H1 (cell line): ENCODE measurements at regions not wholly inside any gene's neighbourhood (a gene's known extent, or its start where the extent isn't known, plus 50 kb on each side); places are given as distances from the start of the nearest gene placed in this dataset.

Experiments used
- CTCF ChIA-PET: fragments of 300-600 bp; sonication (Branson Sonifier 250); formaldehyde crosslinking; loops from one replicate; lab custom pipeline; 2021; ENCODE audit not compliant: partially characterized antibody; lab: Charles Lee
- POLR2A ChIA-PET: fragments of 300-600 bp; sonication (Branson Sonifier 250); formaldehyde crosslinking; loops from one replicate; lab custom pipeline; 2021; ENCODE audit warnings: inconsistent platforms; ENCODE audit not compliant: partially characterized antibody; lab: Charles Lee
- DNase-seq, 2 experiments: peaks; one replicate each; pipeline versions ENCODE4 v3.0.0 to v3.0.0-alpha.2; 2010 to 2022; ENCODE audit warnings: low spot score in 2 of 2, low read depth in 1 of 2, mixed read lengths in 1 of 2
- FAIRE-seq: peaks from 2 replicates; lab custom pipeline; 2011; peaks lifted over from hg19 to GRCh38; lab: Jason Lieb, UNC
- H2AFZ ChIP-seq: 2 replicates; pipeline ENCODE4 v1.8.1; 2012; ENCODE audit warnings: low read length, inconsistent platforms
- H2AK5ac ChIP-seq: 2 replicates; pipeline ENCODE4 v1.6.1; 2013; ENCODE audit warnings: low read depth, low read length
- H2BK120ac ChIP-seq: replicated peaks from 2 replicates; pipeline ENCODE3; 2013; ENCODE audit warnings: low read depth, low read length, inconsistent platforms
- H2BK12ac ChIP-seq: 2 replicates; pipeline ENCODE4 v1.6.1; 2013; ENCODE audit warnings: low read depth, low read length
- H2BK15ac ChIP-seq: 2 replicates; pipeline ENCODE4 v1.6.1; 2013; ENCODE audit warnings: low read length
- H2BK20ac ChIP-seq: 2 replicates; pipeline ENCODE4 v1.6.1; 2013; ENCODE audit warnings: low read length
- H2BK5ac ChIP-seq: 2 replicates; pipeline ENCODE4 v1.6.1; 2013; ENCODE audit warnings: low read depth, low read length
- H3K14ac ChIP-seq: 2 replicates; pipeline ENCODE4 v1.6.1; 2013; ENCODE audit warnings: inconsistent platforms; ENCODE audit not compliant: insufficient read length
- H3K18ac ChIP-seq: 2 replicates; pipeline ENCODE4 v1.6.1; 2013; ENCODE audit warnings: low read length; ENCODE audit errors: extremely low read depth
- H3K23ac ChIP-seq: 2 replicates; pipeline ENCODE4 v1.6.1; 2013; ENCODE audit warnings: inconsistent platforms; ENCODE audit not compliant: insufficient read length
- H3K23me2 ChIP-seq: 2 replicates; pipeline ENCODE4 v1.6.1; 2013; ENCODE audit warnings: low read depth, low read length
- H3K27ac ChIP-seq: 2 replicates; pipeline ENCODE4 v1.6.1; 2011; ENCODE audit warnings: low read depth, low read length, inconsistent platforms
- H3K27me3 ChIP-seq, 4 experiments: replicated peaks in 1 of 4; 1 replicate in 1 of 4; 2 replicates in 3 of 4; pipeline versions ENCODE4 v1.6.1 to v1.8.1; 2011 to 2013; ENCODE audit warnings: low read length in 3 of 4, mild to moderate bottlenecking in 3 of 4, inconsistent platforms in 2 of 4, mixed read lengths in 2 of 4, moderate library complexity in 1 of 4; ENCODE audit not compliant: control insufficient read depth in 3 of 4, insufficient read depth in 3 of 4; ENCODE audit errors: extremely low read depth in 1 of 4
- H3K36me3 ChIP-seq, 4 experiments: 2 replicates each; pipeline versions ENCODE4 v1.6.1 to v1.8.1; 2011 to 2013; ENCODE audit warnings: mild to moderate bottlenecking in 4 of 4, low read length in 3 of 4, moderate library complexity in 2 of 4, control low read depth in 1 of 4, inconsistent platforms in 1 of 4; ENCODE audit not compliant: insufficient read depth in 4 of 4, control insufficient read depth in 2 of 4
- H3K4ac ChIP-seq: replicated peaks from 2 replicates; pipeline ENCODE3; 2013; ENCODE audit warnings: low read length, low read depth, mixed read lengths, inconsistent platforms; ENCODE audit not compliant: insufficient read length
- H3K4me1 ChIP-seq, 4 experiments: replicated peaks in 1 of 4; 1 replicate in 1 of 4; 2 replicates in 3 of 4; pipeline versions ENCODE4 v1.6.1 to v1.8.1; 2011 to 2013; ENCODE audit warnings: low read length in 3 of 4, inconsistent platforms in 2 of 4, mixed read lengths in 1 of 4; ENCODE audit not compliant: insufficient read depth in 4 of 4, control insufficient read depth in 3 of 4
- H3K4me2 ChIP-seq, 2 experiments: 2 replicates each; pipeline versions ENCODE4 v1.6.1 to v1.8.1; 2011 to 2013; ENCODE audit warnings: low read depth in 2 of 2, low read length in 2 of 2, control low read depth in 1 of 2, inconsistent platforms in 1 of 2, mild to moderate bottlenecking in 1 of 2; ENCODE audit not compliant: insufficient read depth in 1 of 2
- H3K4me3 ChIP-seq, 4 experiments: fragments of 200-600, 300-600 bp in 1 of 4; sonication (generic), shearing (Covaris generic), sonication (Bioruptor Twin) in 1 of 4; 2 replicates each; pipeline versions ENCODE4 v1.5.1 to v1.8.1; 2011 to 2016; ENCODE audit warnings: low read length in 4 of 4, low read depth in 3 of 4, control low read depth in 2 of 4, inconsistent platforms in 2 of 4, mild to moderate bottlenecking in 2 of 4, mixed read lengths in 1 of 4, moderate library complexity in 1 of 4; ENCODE audit not compliant: insufficient read depth in 2 of 4; ENCODE audit errors: extremely low read depth in 1 of 4
- H3K56ac ChIP-seq: replicated peaks from 2 replicates; pipeline ENCODE3; 2013; ENCODE audit warnings: low read depth, mild to moderate bottlenecking, mixed read lengths, low read length, inconsistent platforms; ENCODE audit not compliant: insufficient read length
- H3K79me1 ChIP-seq: 2 replicates; pipeline ENCODE4 v1.6.1; 2013; ENCODE audit warnings: low read depth, low read length, control low read depth
- H3K79me2 ChIP-seq, 2 experiments: 2 replicates each; pipeline versions ENCODE4 v1.6.1 to v1.8.1; 2012 to 2013; ENCODE audit warnings: low read length in 2 of 2, mild to moderate bottlenecking in 2 of 2, inconsistent platforms in 1 of 2; ENCODE audit not compliant: insufficient read depth in 2 of 2, control insufficient read depth in 1 of 2
- H3K9ac ChIP-seq, 4 experiments: replicated peaks in 1 of 4; 1 replicate in 1 of 4; 2 replicates in 3 of 4; pipeline versions ENCODE4 v1.6.1 to v1.8.1; 2011 to 2013; ENCODE audit warnings: low read depth in 3 of 4, low read length in 3 of 4, control low read depth in 2 of 4, mild to moderate bottlenecking in 2 of 4, moderate library complexity in 2 of 4, inconsistent platforms in 1 of 4; ENCODE audit errors: extremely low read depth in 1 of 4
- H3K9me3 ChIP-seq, 2 experiments: 2 replicates each; pipeline versions ENCODE4 v1.6.1 to v1.8.1; 2012 to 2013; ENCODE audit warnings: mild to moderate bottlenecking in 2 of 2, moderate library complexity in 2 of 2, control low read depth in 1 of 2, inconsistent platforms in 1 of 2, low read depth in 1 of 2, low read length in 1 of 2, mixed read lengths in 1 of 2; ENCODE audit not compliant: insufficient read depth in 2 of 2
- H4K20me1 ChIP-seq, 2 experiments: replicated peaks in 1 of 2; 2 replicates each; pipeline versions ENCODE3 to v1.8.1; 2011 to 2013; ENCODE audit warnings: inconsistent platforms in 2 of 2, low read length in 2 of 2, mild to moderate bottlenecking in 1 of 2; ENCODE audit not compliant: insufficient read depth in 2 of 2, control insufficient read depth in 1 of 2
- H4K5ac ChIP-seq: 2 replicates; pipeline ENCODE4 v1.6.1; 2013; ENCODE audit warnings: low read length, low read depth, mixed read lengths, inconsistent platforms; ENCODE audit not compliant: insufficient read length
- H4K8ac ChIP-seq: 2 replicates; pipeline ENCODE4 v1.8.0; 2013; ENCODE audit warnings: mild to moderate bottlenecking, moderate library complexity, low read length, inconsistent platforms; ENCODE audit not compliant: insufficient read depth; ENCODE audit errors: extremely low read depth
- H4K91ac ChIP-seq: replicated peaks from 2 replicates; pipeline ENCODE3; 2013; ENCODE audit warnings: low read length, mixed read lengths, inconsistent platforms; ENCODE audit not compliant: insufficient read length
- CBX8 ChIP-seq: fragments of 300-800, 300-1000 bp; sonication (generic); IDR thresholded peaks from 2 replicates; pipeline ENCODE4 v1.7.1; 2016; ENCODE audit warnings: low read depth, low read length, borderline replicate concordance
- JUN ChIP-seq: IDR thresholded peaks from 2 replicates; pipeline ENCODE4 v1.6.1; 2011; ENCODE audit warnings: low read depth, mild to moderate bottlenecking, improper control_type of control experiment, low read length
- KDM1A ChIP-seq: fragments of 200-600, 300-600 bp; sonication (generic); IDR thresholded peaks from 2 replicates; pipeline ENCODE4 v1.7.1; 2016; ENCODE audit warnings: mild to moderate bottlenecking, low read length, borderline replicate concordance
- RXRA ChIP-seq: IDR thresholded peaks from 2 replicates; pipeline ENCODE4 v1.6.1; 2011; ENCODE audit warnings: low read depth, mild to moderate bottlenecking, low read length, moderate library complexity; ENCODE audit not compliant: insufficient read depth
- SP4 ChIP-seq: IDR thresholded peaks from 2 replicates; pipeline ENCODE4 v1.6.1; 2012; ENCODE audit warnings: low read length, inconsistent platforms
- TCF12 ChIP-seq: IDR thresholded peaks from 2 replicates; pipeline ENCODE4 v1.6.1; 2011; ENCODE audit warnings: low read depth, mild to moderate bottlenecking, low read length
- WGBS, 2 experiments: shearing (Covaris generic) in 1 of 2; methylation state at CpG; one replicate each; pipeline versions ENCODE4 v1.1.6 to v1.1.7; 2013 to 2015; ENCODE audit warnings: low lambda C conversion rate in 2 of 2, mixed read lengths in 2 of 2, inconsistent platforms in 1 of 2, low coverage in 1 of 2, missing lambda C conversion rate in 1 of 2; ENCODE audit not compliant: insufficient replicate concordance in 2 of 2, insufficient coverage in 1 of 2, insufficient read length in 1 of 2; ENCODE audit errors: extremely low coverage in 1 of 2, missing lambda C conversion rate in 1 of 2; 5-methylcytosine and 5-hydroxymethylcytosine counted together
- TF ChIP-seq, protein P1 (sequence below): IDR thresholded peaks from 2 replicates; pipeline ENCODE4 v1.6.1; 2012; ENCODE audit warnings: low read length, inconsistent platforms

DNA sequence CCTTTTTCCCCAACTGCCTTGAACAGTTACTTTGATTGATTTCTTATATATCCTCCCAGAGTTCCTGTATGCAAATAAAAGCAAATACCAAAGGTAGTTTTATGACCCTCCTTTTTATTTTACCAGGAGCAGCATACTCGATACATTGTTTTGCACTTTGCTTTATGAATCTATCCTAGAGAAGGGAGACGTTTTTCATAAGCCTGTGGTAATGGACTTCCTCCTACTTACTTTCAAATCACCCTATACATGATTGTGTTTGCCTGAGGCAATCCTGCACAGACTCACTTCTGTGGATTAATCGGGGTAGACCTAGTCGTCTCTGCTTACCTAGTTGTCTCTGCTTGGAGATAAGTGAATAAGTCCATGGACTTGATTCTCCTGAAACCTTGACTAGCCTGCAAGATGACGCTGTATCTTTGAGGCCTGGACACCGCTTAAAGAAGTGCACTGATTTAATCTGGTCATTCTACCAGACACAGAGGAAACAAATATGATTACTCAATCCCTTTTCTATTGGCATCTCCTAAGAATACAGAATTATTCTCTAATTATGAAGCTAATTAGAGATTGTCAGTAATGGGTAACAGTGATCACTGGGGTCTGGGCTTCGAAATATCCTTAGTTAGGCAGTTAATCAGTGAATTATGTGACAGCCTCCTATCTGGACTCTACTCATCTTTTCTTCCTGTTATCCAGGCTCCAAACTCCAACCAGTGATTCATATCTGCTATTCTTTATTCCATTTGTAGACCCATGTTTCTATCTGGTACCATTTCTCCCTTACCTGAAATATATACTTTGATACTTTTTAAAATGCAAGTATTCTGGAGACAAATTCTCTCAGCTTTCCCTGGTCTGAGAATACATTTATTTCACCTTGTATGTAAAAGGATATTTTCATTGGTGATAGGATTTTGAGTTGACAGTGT, 447.4 kb upstream of the TRIB2 start:
- Histone ChIP-seq H3K56ac (no peak overlapping the region), H3K23ac (no peak overlapping the region), H3K79me2 (no peaks in the 10 kb centered on the region), H3K27me3 (peaks cover 0 to 2% (median 0%) of the 10 kb centered on the region in 4 experiments; a peak in 1 of 7 replicates), H3K4ac (no peak overlapping the region), H2AK5ac (no peak overlapping the region), H3K79me1 (no peaks in the 10 kb centered on the region), H3K27ac (no peak overlapping the region), H2BK20ac (no peak overlapping the region), H2AFZ (no peak overlapping the region), H4K8ac (no peak overlapping the region), H2BK120ac (no peak overlapping the region), H3K23me2 (no peaks in the 10 kb centered on the region), H3K18ac (no peak overlapping the region), H3K4me1 (0 out of 7 replicates have a peak, but pooled peaks cover 0 to 2% (median 0%) of the 10 kb centered on the region in 4 experiments), H3K4me2 (no peak overlapping the region), H3K4me3 (no peak overlapping the region), H2BK5ac (no peak overlapping the region), H4K91ac (no peak overlapping the region), H2BK15ac (no peak overlapping the region), H4K20me1 (no peaks in the 10 kb centered on the region), H3K36me3 (no peaks in the 10 kb centered on the region), H4K5ac (no peak overlapping the region), H3K14ac (no peak overlapping the region), H2BK12ac (no peak overlapping the region), H3K9ac (no peak overlapping the region), H3K9me3 (no peaks in the 10 kb centered on the region)
- 89% methylated on average over 7 of the region's 7 CpGs; no CpG with 5 or more reads in 1 of the 2 experiments for WGBS, 2 experiments
- DNase-seq, result no peak
- ChIA-PET CTCF (no interaction called here), POLR2A (no interaction called here)
- no peak for FAIRE-seq
- TF ChIP-seq CBX8 (no peak), SP4 (no peak), JUN (no peak), RXRA (no peak), KDM1A (no peak), TCF12 (no peak)
- TF ChIP-seq, protein P1, sequence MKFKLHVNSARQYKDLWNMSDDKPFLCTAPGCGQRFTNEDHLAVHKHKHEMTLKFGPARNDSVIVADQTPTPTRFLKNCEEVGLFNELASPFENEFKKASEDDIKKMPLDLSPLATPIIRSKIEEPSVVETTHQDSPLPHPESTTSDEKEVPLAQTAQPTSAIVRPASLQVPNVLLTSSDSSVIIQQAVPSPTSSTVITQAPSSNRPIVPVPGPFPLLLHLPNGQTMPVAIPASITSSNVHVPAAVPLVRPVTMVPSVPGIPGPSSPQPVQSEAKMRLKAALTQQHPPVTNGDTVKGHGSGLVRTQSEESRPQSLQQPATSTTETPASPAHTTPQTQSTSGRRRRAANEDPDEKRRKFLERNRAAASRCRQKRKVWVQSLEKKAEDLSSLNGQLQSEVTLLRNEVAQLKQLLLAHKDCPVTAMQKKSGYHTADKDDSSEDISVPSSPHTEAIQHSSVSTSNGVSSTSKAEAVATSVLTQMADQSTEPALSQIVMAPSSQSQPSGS, result no peak
